ENCODE measurements at regions not wholly inside any gene's neighbourhood (a gene's known extent, or its start where the extent isn't known, plus 50 kb on each side); places are given as distances from the start of the nearest gene placed in this dataset.

GRCh38 chr3:68239542-68239941 lies 585.1 kb upstream of the SUCLG2 start:
- TF ChIP-seq CTCF (IDR thresholded peaks at IDR 0.05): no peak
- TF ChIP-seq POLR2A (IDR thresholded peaks at IDR 0.05): no peak

All from Peyer's patch (tissue), 4 donors.